Hepatocyte (in vitro differentiated cells): ENCODE measurements at regions not wholly inside any gene's neighbourhood (a gene's known extent, or its start where the extent isn't known, plus 50 kb on each side); places are given as distances from the start of the nearest gene placed in this dataset.

Source experiments
- DNase-seq: peaks from one replicate; pipeline ENCODE4 v3.0.0-alpha.2; 2016; ENCODE audit warnings: low spot score
- H2AFZ ChIP-seq: fragments of 200-600 bp; sonication (generic); 2 replicates; pipeline ENCODE4 v1.6.0; 2016; ENCODE audit warnings: antibody characterized with exemption, mild to moderate bottlenecking
- H3K27ac ChIP-seq: fragments of 200-600 bp; sonication (generic); 2 replicates; pipeline ENCODE4 v1.5.1; 2016; ENCODE audit warnings: mild to moderate bottlenecking
- H3K27me3 ChIP-seq: fragments of 200-600 bp; sonication (generic); 2 replicates; pipeline ENCODE4 v1.6.1; 2016
- H3K36me3 ChIP-seq: fragments of 200-600 bp; sonication (generic); replicated peaks from 2 replicates; pipeline ENCODE4 v1.5.1; 2016; ENCODE audit warnings: low read depth; ENCODE audit not compliant: insufficient read depth
- H3K4me1 ChIP-seq: fragments of 200-600 bp; sonication (generic); 2 replicates; pipeline ENCODE4 v1.5.1; 2016; ENCODE audit warnings: mild to moderate bottlenecking, moderate library complexity; ENCODE audit not compliant: insufficient read depth
- H3K4me2 ChIP-seq: fragments of 200-600 bp; sonication (generic); 2 replicates; pipeline ENCODE4 v1.6.0; 2016
- H3K4me3 ChIP-seq: fragments of 200-600 bp; sonication (generic); 2 replicates; pipeline ENCODE4 v1.5.1; 2016; ENCODE audit warnings: mild to moderate bottlenecking
- H3K79me2 ChIP-seq: fragments of 200-600 bp; sonication (generic); 2 replicates; pipeline ENCODE4 v1.6.0; 2017; ENCODE audit warnings: mild to moderate bottlenecking
- H3K9me2 ChIP-seq: fragments of 200-600 bp; sonication (generic); replicated peaks from 2 replicates; pipeline ENCODE4 v1.6.0; 2017; ENCODE audit warnings: mild to moderate bottlenecking; ENCODE audit not compliant: insufficient read depth
- H3K9me3 ChIP-seq: fragments of 200-600 bp; sonication (generic); 2 replicates; pipeline ENCODE4 v1.5.1; 2016; ENCODE audit warnings: low read depth, mild to moderate bottlenecking
- H4K20me1 ChIP-seq: fragments of 200-600 bp; sonication (generic); 2 replicates; pipeline ENCODE4 v1.6.0; 2016; ENCODE audit warnings: mild to moderate bottlenecking; ENCODE audit not compliant: insufficient read depth, poor library complexity, severe bottlenecking
- EZH2 ChIP-seq: fragments of 200-600 bp; sonication (generic); IDR thresholded peaks from 2 replicates; pipeline ENCODE4 v1.6.1; 2016; ENCODE audit warnings: antibody characterized with exemption, mild to moderate bottlenecking, borderline replicate concordance
- EZH2phosphoT487 ChIP-seq: fragments of 200-600 bp; sonication (generic); IDR thresholded peaks from one replicate; pipeline ENCODE4 v1.6.1; 2018; ENCODE audit warnings: antibody characterized with exemption, mild to moderate bottlenecking, low read depth, moderate library complexity; ENCODE audit not compliant: unreplicated experiment, severe bottlenecking
- WGBS: methylation state at CpG from one replicate; pipeline ENCODE4 v1.1.6; 2016; ENCODE audit warnings: low lambda C conversion rate; ENCODE audit errors: missing lambda C conversion rate; 5-methylcytosine and 5-hydroxymethylcytosine counted together
- TF ChIP-seq, protein P1 (sequence below): fragments of 200-600 bp; sonication (generic); IDR thresholded peaks from 2 replicates; pipeline ENCODE4 v1.5.1; 2016; ENCODE audit warnings: antibody characterized with exemption, mild to moderate bottlenecking; ENCODE audit not compliant: poor library complexity

- 78% methylated on average over 9 of the region's 10 CpGs for WGBS
- Histone ChIP-seq H4K20me1 (no peaks in the 10 kb centered on the region), H2AFZ (no peak overlapping the region), H3K4me3 (no peak overlapping the region), H3K4me2 (no peak overlapping the region), H3K9me2 (no peaks in the 10 kb centered on the region), H3K27ac (no peak overlapping the region), H3K36me3 (no peaks in the 10 kb centered on the region), H3K79me2 (no peaks in the 10 kb centered on the region), H3K27me3 (no peaks in the 10 kb centered on the region), H3K9me3 (no peaks in the 10 kb centered on the region), H3K4me1 (no peaks in the 10 kb centered on the region)
- DNase-seq: no peak
- TF ChIP-seq EZH2: no peak
- TF ChIP-seq, protein P1, sequence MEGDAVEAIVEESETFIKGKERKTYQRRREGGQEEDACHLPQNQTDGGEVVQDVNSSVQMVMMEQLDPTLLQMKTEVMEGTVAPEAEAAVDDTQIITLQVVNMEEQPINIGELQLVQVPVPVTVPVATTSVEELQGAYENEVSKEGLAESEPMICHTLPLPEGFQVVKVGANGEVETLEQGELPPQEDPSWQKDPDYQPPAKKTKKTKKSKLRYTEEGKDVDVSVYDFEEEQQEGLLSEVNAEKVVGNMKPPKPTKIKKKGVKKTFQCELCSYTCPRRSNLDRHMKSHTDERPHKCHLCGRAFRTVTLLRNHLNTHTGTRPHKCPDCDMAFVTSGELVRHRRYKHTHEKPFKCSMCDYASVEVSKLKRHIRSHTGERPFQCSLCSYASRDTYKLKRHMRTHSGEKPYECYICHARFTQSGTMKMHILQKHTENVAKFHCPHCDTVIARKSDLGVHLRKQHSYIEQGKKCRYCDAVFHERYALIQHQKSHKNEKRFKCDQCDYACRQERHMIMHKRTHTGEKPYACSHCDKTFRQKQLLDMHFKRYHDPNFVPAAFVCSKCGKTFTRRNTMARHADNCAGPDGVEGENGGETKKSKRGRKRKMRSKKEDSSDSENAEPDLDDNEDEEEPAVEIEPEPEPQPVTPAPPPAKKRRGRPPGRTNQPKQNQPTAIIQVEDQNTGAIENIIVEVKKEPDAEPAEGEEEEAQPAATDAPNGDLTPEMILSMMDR: no peak
- no peak for TF ChIP-seq EZH2phosphoT487
These were observed 121.8 kb upstream of the SMAD3 start for GRCh38 chr15:66943456-66944095.

DNA sequence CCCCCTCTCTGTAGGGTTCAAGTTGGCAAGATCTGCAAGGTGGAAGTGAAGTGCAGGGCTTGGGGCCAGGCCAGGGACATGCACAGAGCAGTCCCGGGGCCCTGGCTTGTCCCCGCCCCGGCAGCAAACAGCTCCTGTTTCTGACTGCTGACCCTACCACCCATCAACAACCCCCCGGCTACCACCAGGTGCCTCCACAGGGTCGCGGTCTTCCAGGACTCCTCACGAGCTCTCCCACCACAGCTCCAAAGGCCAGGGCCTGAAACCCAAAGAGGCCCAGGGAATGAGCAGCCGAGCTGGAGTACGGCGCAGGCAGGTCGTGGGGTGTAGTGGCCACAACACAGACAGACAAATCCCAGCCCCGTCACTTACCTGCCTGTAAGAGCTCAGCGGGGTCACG, 121.3 kb upstream of the SMAD3 start:
- H3K79me2 ChIP-seq: no peaks in the 10 kb centered on the region
- H4K20me1 ChIP-seq: no peaks in the 10 kb centered on the region
- H2AFZ ChIP-seq: no peak overlapping the region
- no peak for TF ChIP-seq EZH2phosphoT487
- no peak for TF ChIP-seq EZH2
- TF ChIP-seq, protein P1: no peak
- no peaks in the 10 kb centered on the region for H3K27me3 ChIP-seq
- no peak overlapping the region for H3K27ac ChIP-seq
- WGBS: 92% methylated on average over 14 of the region's 14 CpGs
- no peak overlapping the region for H3K4me3 ChIP-seq
- H3K4me2 ChIP-seq: no peak overlapping the region
- no peak for DNase-seq
- no peaks in the 10 kb centered on the region for H3K36me3 ChIP-seq
- no peaks in the 10 kb centered on the region for H3K9me2 ChIP-seq
- H3K9me3 ChIP-seq: no peaks in the 10 kb centered on the region
- no peaks in the 10 kb centered on the region for H3K4me1 ChIP-seq

DNA sequence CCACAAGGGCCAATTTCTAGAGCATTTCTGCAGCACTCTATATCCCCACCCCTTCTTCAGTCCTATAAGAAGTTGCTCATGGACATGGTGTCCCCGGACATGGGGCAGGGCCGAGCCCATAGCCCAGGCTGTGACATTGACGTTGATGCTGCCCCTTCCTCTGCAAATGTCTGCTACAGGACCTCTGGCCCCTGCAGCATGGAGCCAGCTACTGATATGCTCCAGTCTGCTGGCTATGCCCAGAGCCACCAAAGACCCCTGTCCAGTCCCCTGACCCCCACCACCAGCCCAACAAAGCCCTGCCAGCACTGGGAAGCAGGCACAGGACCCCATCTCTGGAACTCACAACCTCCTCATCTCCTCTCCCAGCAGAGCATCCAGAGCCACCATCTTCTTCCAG, 120.1 kb upstream of the SMAD3 start:
- H3K4me2 ChIP-seq: no peak overlapping the region
- no peak overlapping the region for H2AFZ ChIP-seq
- no peaks in the 10 kb centered on the region for H3K27me3 ChIP-seq
- WGBS: 90% methylated on average over 3 of the region's 3 CpGs
- no peaks in the 10 kb centered on the region for H3K4me1 ChIP-seq
- TF ChIP-seq EZH2 (no peak), EZH2phosphoT487 (no peak)
- TF ChIP-seq, protein P1: no peak
- no peaks in the 10 kb centered on the region for H3K9me2 ChIP-seq
- no peaks in the 10 kb centered on the region for H3K79me2 ChIP-seq
- no peaks in the 10 kb centered on the region for H3K9me3 ChIP-seq
- no peak for DNase-seq
- no peak overlapping the region for H3K4me3 ChIP-seq
- H4K20me1 ChIP-seq: no peaks in the 10 kb centered on the region
- no peaks in the 10 kb centered on the region for H3K36me3 ChIP-seq
- no peak overlapping the region for H3K27ac ChIP-seq

DNA sequence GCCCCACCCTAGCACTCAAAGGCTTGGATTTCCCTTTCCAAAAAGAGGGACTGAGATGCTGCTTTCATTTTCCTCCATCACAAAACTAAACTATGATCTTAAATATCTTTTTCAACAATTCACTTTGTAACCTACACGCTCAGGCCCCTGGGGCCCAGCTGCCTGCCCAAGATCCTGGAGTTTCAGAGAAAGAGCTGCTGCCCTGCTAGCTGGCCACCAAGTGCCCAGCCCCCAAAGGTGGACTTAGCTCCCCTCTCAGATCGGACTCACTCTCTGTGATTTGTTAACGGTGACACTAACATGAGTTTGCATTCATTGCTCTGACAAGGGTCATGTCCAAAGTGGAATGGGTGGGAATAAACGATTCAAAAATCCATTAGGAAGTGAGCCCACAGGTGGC, 119.6 kb upstream of the SMAD3 start:
- TF ChIP-seq EZH2: no peak
- TF ChIP-seq, protein P1: no peak
- no peak for TF ChIP-seq EZH2phosphoT487
- 76% methylated on average over 4 of the region's 4 CpGs for WGBS
- H3K27me3 ChIP-seq: no peaks in the 10 kb centered on the region
- no peaks in the 10 kb centered on the region for H3K36me3 ChIP-seq
- H2AFZ ChIP-seq: no peak overlapping the region
- no peaks in the 10 kb centered on the region for H3K79me2 ChIP-seq
- no peak overlapping the region for H3K27ac ChIP-seq
- H3K4me3 ChIP-seq: no peak overlapping the region
- H3K9me3 ChIP-seq: no peaks in the 10 kb centered on the region
- H3K4me1 ChIP-seq: no peaks in the 10 kb centered on the region
- DNase-seq: no peak
- H3K9me2 ChIP-seq: no peaks in the 10 kb centered on the region
- H4K20me1 ChIP-seq: no peaks in the 10 kb centered on the region
- H3K4me2 ChIP-seq: no peak overlapping the region
